ENCODE measurements at regions not wholly inside any gene's neighbourhood (a gene's known extent, or its start where the extent isn't known, plus 50 kb on each side); places are given as distances from the start of the nearest gene placed in this dataset.
"Not testable (repeated sequence)": the region's sequence is repeated elsewhere in the genome, so short reads cannot be mapped to it uniquely, and the experiment has no call there.

DNA sequence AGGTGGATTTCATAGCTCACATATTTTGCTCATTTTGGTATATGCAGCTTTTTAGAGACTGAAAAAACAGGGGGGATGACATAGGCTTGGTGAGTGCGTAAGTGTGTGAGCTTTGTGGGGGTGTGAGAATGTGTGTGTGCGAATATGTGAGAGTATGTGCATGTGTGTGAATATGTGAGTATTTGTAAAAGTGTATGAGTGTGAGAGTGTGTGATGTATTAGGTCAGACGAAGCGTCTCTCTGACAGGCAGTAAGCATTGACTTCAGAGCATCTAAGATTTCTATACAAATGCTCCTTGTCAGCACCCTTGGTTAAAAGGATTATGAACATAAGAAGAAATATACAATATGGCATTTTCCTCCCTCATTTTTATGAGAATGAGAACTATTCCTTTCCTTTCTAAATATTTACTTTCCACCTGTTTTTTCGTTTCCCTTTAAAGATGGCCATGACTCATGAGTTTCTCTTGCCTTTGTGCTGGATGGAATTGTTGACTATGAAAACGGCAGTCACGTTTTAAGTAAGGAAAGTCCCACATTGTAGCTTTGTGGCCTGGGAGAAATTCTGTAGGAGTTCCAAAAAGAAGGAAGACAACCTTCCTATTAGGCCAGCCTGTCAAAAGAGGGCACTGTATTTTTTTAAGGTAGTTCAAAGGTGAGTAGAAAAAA is 276.4 kb downstream of the FOXL1 start:
- no peaks in the 10 kb centered on the region for H3K9me3 Mint-ChIP-seq
- H3K4me3 Mint-ChIP-seq, result no peak overlapping the region
- no peak for DNase-seq
- no peak overlapping the region for H3K27ac Mint-ChIP-seq
- H3K27me3 Mint-ChIP-seq, result peaks cover 3% of the 10 kb centered on the region
- no peaks in the 10 kb centered on the region for H3K36me3 Mint-ChIP-seq (ENCODE audit: low read depth)
- no peaks in the 10 kb centered on the region for H3K4me1 Mint-ChIP-seq (ENCODE audit: low read depth)

DNA sequence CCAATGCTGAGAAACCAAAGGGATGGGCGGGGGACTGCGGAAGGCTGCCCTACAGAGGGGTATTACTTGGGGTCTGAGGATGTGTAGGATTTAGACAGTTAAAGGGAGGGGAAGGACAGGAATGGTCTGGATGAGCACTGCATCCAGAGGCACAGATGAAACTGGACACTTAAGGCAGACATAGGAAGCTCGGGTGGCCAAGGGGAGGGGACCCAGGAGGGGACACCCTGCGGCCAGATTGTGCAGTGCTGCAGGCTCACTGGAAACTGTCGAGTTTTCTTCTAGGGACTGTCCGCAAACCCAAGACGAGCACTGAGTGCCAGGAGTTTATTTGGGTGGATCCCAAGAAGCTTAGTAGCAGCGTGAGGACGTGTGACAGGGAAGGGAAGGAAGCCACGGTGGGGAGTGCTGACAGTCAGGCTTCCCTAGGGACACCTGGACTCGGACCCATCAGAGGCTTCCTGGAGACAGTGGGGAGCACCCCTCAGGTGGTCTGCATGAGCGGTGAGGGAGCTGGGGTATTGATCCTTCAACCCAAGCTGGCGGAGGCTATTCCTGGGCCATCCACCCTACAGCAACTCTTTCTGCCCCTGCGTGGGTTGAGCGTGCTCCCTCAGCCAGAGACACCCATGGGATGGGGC is 278.7 kb downstream of the FOXL1 start:
- no peak overlapping the region for H3K27ac Mint-ChIP-seq
- DNase-seq, result no peak
- H3K9me3 Mint-ChIP-seq, result peaks cover 2% of the 10 kb centered on the region
- H3K36me3 Mint-ChIP-seq (ENCODE audit: low read depth), result no peaks in the 10 kb centered on the region
- H3K4me1 Mint-ChIP-seq (ENCODE audit: low read depth), result no peaks in the 10 kb centered on the region
- H3K27me3 Mint-ChIP-seq, result no peaks in the 10 kb centered on the region
- no peak overlapping the region for H3K4me3 Mint-ChIP-seq

DNA sequence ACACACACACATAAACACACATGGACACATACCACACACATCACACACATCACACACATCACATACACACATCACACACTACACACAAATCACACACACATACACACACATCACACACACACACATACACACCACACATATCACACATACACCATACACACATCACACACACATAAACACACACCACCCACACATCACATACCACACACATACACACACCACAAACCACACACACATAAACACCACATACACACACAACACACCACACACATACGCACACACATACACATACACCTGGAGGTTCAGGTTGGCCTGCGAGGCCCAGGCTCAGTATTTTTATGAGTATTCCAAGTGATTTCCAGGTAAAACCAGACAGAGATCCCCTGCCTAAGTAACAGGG is 279.5 kb downstream of the FOXL1 start:
- no peaks in the 10 kb centered on the region for H3K4me1 Mint-ChIP-seq (ENCODE audit: low read depth)
- H3K27me3 Mint-ChIP-seq, result no peaks in the 10 kb centered on the region
- H3K36me3 Mint-ChIP-seq (ENCODE audit: low read depth), result no peaks in the 10 kb centered on the region
- H3K4me3 Mint-ChIP-seq, result no peak overlapping the region
- no peak overlapping the region for H3K27ac Mint-ChIP-seq
- DNase-seq, result no peak
- H3K9me3 Mint-ChIP-seq, result peaks cover 2% of the 10 kb centered on the region

DNA sequence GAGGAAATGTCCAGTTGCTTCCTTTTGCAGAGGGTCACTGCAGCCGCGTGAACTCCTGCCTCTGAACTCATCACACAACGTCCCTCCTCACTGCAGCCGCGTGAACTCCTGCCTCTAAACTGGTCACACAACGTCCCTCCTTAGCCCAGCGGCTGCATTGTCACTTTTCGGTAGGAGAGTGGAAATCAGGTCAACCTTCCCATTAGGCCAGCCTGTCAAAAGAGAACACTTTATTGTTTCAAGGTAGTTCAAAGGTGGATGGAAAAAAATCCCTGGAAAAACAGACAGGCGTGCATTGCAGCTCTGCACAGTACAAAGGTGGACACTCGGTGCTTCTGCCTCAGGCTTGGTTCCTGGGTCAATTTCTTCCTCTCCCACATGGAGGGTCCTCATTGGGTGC is 280.2 kb downstream of the FOXL1 start:
- Mint-ChIP-seq H3K27ac (no peak overlapping the region), H3K4me3 (no peak overlapping the region), H3K9me3 (peaks cover 2% of the 10 kb centered on the region), H3K36me3 (ENCODE audit: low read depth) (no peaks in the 10 kb centered on the region), H3K4me1 (ENCODE audit: low read depth) (no peaks in the 10 kb centered on the region), H3K27me3 (no peaks in the 10 kb centered on the region)
- DNase-seq, result no peak

DNA sequence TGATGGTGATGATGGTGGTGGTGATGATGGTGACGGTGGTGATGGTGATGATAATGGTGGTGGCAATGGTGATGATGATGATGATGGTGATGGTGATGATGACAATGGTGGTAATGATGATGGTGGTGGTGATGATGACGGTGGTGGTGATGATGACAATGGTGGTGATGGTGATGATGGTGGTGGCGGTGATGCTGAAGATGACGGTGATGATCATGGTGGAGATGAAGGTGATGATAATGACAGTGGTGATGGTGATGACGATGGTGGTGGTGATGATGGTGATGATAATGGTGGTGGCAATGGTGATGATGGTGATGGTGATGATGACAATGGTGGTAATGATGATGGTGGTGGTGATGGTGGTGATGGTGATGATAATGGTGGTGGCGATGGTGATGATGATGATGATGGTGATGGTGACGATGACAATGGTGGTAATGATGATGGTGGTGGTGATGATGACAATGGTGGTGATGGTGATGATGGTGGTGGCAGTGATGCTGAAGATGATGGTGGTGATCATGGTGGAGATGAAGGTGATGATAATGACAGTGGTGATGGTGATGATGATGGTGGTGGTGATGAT is 283.0 kb downstream of the FOXL1 start:
- not testable (repeated sequence) for DNase-seq; H3K4me3 Mint-ChIP-seq; H3K27ac Mint-ChIP-seq; H3K27me3 Mint-ChIP-seq; H3K36me3 Mint-ChIP-seq (ENCODE audit: low read depth); H3K9me3 Mint-ChIP-seq; H3K4me1 Mint-ChIP-seq (ENCODE audit: low read depth)

DNA sequence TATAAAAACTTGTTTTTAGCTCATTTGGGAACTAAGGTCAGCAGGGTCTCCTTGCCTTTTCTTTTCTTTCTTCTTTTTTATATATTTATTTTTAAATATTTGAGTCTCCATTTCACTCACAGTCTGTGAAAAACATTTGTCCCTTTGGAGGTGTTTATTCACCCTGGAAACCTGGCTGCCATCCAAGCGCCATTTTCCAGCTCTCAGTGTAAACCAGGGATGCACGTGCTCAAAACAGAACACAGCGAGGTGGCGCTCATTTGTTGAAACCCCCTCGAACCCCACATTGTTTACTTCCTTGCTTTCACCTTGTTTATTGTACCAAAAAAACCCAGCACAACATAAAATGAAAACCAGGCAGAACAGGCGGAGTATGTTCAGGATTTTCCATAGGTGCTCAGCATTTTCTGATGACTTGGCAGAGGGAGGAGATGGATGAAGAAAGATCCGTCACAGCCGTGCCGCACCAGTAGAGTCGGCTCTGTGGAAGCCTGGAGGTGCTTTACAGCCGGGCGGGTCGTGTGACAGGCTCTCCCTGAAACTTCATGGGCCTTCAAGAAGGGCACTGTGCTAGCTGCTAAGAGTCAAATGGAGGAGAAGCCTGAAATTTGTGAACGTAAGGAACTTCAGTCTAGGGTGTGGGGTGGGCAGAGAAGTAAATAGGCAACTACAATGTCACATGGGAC is 284.4 kb downstream of the FOXL1 start:
- Mint-ChIP-seq H3K36me3 (ENCODE audit: low read depth) (no peaks in the 10 kb centered on the region), H3K4me1 (ENCODE audit: low read depth) (no peaks in the 10 kb centered on the region), H3K27me3 (no peaks in the 10 kb centered on the region), H3K4me3 (no peak overlapping the region), H3K9me3 (peaks cover 2% of the 10 kb centered on the region), H3K27ac (no peak overlapping the region)
- DNase-seq, result no peak

DNA sequence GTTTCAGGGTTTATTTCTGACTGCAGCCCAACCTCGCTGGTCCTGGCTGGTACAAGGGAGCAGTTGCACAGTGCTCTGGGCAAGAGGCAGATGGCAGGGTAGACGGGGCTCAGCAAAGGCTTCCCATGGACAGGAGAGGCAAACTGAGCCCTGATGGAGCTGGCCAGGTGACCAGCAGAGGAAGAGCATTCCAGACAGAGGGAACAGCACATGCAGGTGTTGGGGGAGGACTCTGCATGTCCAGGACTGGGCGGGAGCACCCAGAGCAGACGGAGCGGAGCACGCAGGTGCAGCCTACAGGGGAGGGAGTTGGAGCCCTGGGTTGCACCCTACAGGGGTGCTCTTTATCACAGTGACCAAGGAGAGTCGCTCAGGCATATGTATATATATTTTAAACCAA is 285.3 kb downstream of the FOXL1 start:
- DNase-seq, result no peak
- no peaks in the 10 kb centered on the region for H3K27me3 Mint-ChIP-seq
- H3K36me3 Mint-ChIP-seq (ENCODE audit: low read depth), result no peaks in the 10 kb centered on the region

DNA sequence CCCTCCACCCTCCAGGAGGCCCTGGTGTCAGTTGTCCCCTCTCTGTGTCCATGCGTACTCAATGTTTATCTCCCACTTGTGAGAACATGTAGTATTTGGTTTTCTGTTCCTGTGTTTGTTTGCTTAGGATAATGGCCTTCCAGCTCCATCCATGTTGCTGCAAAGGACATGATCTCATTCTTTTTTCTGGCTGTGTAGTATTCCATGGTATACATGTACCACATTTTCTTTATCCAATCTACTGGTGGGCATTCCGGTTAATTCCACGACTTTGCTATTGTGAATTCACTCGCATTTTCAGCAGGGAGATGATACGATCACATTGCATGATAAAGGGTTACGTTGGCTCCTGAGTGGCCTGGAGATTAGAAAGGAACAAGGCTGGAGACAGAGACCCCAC is 286.2 kb downstream of the FOXL1 start:
- H3K36me3 Mint-ChIP-seq (ENCODE audit: low read depth), result no peaks in the 10 kb centered on the region
- H3K27me3 Mint-ChIP-seq, result no peaks in the 10 kb centered on the region
- no peak for DNase-seq
- no peaks in the 10 kb centered on the region for H3K4me1 Mint-ChIP-seq (ENCODE audit: low read depth)
- H3K4me3 Mint-ChIP-seq, result no peak overlapping the region
- H3K9me3 Mint-ChIP-seq, result peaks cover 2% of the 10 kb centered on the region
- H3K27ac Mint-ChIP-seq, result no peak overlapping the region

More for the DNA sequence above, 285.3 kb downstream of the FOXL1 start:
- Mint-ChIP-seq H3K27ac (no peak overlapping the region), H3K4me1 (ENCODE audit: low read depth) (no peaks in the 10 kb centered on the region), H3K9me3 (peaks cover 2% of the 10 kb centered on the region), H3K4me3 (no peak overlapping the region)

DNA sequence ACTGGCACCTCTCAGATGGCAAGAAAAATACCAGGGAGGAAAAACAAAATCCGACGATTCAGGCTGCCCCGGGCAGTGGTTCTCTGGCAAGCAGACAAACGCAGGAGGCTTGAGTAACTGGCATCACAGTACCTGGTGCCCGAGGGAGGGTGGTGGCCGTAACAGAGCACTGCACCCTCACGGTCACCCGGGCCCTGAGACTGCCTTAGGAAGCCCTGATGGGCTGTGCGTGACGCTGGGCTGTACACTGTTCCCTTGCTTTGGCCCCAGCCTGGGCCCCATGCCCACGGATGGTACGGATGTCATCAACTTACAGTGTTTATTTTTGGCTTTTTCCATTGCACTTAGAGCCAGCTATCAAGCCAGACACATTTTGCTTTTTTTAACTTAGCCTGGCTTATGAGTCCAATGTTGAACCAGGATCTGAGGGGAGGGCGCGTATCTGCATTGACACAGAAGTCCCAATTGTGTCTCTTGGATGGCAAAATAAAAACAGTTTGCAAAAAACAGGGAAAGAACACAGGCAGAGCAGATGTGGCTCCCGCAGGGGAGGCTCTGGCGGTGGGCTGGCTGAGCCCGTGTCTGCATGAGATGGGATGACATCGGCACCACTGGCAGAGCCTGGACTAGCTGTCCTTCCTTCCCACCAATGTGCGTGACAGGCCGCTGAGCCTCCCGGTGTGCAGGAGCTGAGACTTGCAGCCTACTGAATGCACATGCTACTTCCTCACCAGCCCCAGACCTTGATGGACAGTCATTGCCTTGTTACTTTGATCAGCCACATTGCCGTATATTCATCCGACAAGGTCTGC is 287.7 kb downstream of the FOXL1 start:
- DNase-seq, result no peak
- Mint-ChIP-seq H3K4me3 (no peak overlapping the region), H3K9me3 (no peaks in the 10 kb centered on the region), H3K36me3 (ENCODE audit: low read depth) (no peaks in the 10 kb centered on the region), H3K4me1 (ENCODE audit: low read depth) (no peaks in the 10 kb centered on the region), H3K27me3 (no peaks in the 10 kb centered on the region), H3K27ac (no peak overlapping the region)

DNA sequence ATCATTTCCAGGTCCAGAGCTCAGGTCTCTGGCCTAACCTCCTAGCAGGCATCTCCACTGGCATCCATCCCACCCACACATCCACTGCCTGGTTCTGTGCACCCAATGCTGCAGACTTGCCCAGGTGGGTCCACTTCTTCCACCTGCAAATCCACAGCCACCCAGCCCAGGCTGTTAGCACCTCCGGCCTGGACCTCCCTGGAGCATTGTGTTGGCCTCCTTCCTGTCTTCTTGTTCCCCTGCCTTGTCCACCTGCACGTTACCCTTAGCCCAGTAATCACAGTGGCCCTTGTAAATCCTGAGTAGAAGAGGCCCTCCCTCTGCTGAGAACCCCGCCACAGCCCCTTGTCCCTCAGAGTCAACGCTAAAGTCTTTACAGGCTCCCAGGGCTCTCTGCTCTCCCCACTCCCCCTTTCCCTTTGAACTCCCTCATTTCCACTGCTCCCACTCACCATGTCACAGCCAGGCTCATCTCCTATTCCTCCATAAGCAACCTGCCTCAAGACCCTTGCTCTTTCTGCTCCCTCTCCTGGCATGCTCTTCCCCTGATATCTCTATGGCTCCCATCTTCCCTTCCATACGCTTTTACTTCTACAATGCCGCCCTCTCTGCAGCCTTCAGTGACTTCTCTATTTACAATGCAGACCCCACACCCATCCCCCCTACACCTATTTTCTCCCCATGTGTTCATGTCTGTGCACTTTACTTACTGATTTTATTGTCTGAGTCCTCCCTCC is 288.8 kb downstream of the FOXL1 start:
- H3K27me3 Mint-ChIP-seq, result no peaks in the 10 kb centered on the region
- no peak overlapping the region for H3K27ac Mint-ChIP-seq
- no peaks in the 10 kb centered on the region for H3K36me3 Mint-ChIP-seq (ENCODE audit: low read depth)
- no peak overlapping the region for H3K4me3 Mint-ChIP-seq
- DNase-seq, result no peak
- no peaks in the 10 kb centered on the region for H3K9me3 Mint-ChIP-seq
- no peaks in the 10 kb centered on the region for H3K4me1 Mint-ChIP-seq (ENCODE audit: low read depth)

DNA sequence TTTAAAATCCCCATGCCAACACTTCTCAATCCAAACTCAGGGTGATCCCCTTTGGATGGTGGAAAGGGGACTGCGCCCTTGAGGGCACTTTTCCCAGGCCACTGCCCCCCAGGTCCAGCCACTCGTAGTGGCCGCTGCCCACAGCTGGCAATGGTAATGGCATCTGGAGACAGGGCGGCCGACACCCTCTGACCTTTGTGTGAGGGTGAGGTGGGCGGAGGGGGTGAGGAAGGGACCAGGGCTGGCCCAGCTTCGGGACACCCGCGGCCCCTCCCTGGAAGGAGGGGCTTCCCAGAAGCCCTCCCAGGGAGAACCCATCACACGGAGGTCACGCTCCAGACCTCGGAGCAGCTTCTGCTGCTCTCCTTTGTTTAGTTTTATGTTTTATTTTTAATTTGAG is 289.7 kb downstream of the FOXL1 start:
- Mint-ChIP-seq H3K36me3 (ENCODE audit: low read depth) (no peaks in the 10 kb centered on the region), H3K27ac (no peak overlapping the region), H3K9me3 (no peaks in the 10 kb centered on the region), H3K27me3 (peaks cover 7% of the 10 kb centered on the region), H3K4me3 (no peak overlapping the region), H3K4me1 (ENCODE audit: low read depth) (no peaks in the 10 kb centered on the region)
- DNase-seq, result no peak

DNA sequence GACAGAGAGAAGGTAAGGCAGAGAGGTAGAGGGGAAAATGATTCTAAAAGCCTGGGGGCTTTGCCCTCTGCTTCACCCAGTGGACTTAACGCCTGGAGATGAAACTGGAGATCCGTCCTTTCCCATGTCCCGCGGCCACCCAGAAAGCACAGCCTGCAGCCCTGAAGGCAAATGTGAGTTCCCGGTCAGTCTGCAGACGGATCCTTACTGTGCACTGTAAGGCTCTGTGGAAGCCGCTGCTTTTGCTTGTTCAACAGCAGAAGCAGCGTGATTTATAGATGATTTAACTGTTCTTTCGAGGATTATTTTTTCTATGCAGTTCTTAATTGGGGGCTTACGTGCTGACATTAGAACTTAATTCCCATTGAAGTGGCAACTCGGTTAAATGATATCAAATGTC is 290.4 kb downstream of the FOXL1 start:
- no peaks in the 10 kb centered on the region for H3K9me3 Mint-ChIP-seq
- no peak for DNase-seq
- H3K4me3 Mint-ChIP-seq, result no peak overlapping the region
- H3K27me3 Mint-ChIP-seq, result peaks cover 12% of the 10 kb centered on the region
- no peaks in the 10 kb centered on the region for H3K36me3 Mint-ChIP-seq (ENCODE audit: low read depth)
- H3K27ac Mint-ChIP-seq, result no peak overlapping the region
- no peaks in the 10 kb centered on the region for H3K4me1 Mint-ChIP-seq (ENCODE audit: low read depth)

DNA sequence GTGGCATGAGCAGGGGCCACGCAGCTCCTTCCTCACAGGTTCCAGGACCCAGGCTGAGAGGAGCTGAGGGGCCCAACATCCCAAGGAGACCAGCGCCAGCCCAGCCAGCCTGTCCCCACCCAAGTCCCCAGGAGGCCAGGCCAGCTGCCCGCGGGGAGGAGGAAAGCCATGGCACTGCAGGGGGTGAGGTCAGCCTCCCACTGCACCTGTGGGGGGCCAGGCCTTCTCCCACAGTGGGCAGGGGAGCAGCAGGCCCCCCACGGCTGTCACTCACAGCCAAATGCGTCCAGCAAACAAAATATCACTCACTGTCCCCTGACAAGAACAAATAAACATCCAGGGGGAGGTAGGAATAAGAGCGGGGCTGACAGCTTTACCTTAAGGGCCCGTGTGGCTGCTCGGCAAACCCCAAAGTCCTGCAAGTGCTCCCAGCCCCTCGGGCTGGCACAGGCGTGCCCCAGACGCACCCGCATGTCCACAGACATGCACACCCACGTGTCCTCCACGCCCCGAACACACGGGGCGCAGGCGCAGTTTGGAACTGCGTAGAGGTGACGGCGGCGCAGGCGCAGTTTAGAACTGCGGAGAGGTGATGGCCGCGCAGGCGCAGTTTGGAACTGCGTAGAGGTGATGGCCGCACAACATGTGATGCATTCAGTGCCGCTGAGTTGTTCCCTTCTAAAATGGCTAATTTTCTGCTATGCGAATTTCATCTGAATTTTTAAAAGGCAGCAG is 291.1 kb downstream of the FOXL1 start:
- Mint-ChIP-seq H3K36me3 (ENCODE audit: low read depth) (no peaks in the 10 kb centered on the region), H3K27me3 (peaks cover 12% of the 10 kb centered on the region), H3K4me1 (ENCODE audit: low read depth) (no peaks in the 10 kb centered on the region), H3K9me3 (no peaks in the 10 kb centered on the region), H3K27ac (no peak overlapping the region), H3K4me3 (no peak overlapping the region)
- DNase-seq, result no peak
